Glomerular visceral epithelial cell (primary cell): ENCODE measurements at regions not wholly inside any gene's neighbourhood (a gene's known extent, or its start where the extent isn't known, plus 50 kb on each side); places are given as distances from the start of the nearest gene placed in this dataset.

ENCODE experiments used
- DNase-seq: peaks from one replicate; pipeline ENCODE4 v3.0.0-alpha.2; 2016; ENCODE audit errors: extremely low spot score

DNA sequence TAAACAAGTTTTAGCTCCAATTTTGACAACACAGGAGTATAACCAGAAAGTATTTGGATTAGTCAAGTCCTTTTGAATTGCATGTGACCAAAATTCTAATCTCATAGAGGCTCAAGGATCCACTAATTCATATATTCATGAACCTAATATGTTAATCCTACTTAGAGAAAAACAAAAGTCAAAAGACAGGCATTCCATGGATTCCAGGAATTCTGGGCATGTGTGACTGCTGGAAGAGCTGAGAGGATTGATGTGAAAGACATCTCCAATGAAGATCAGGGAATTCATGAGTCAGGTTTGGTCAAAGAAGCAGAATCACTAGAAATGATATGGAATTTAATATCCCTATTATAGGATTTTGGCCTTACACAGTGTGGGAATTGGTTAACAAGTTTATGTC is 1494.6 kb upstream of the DDX18 start:
- no peak for DNase-seq

- no peak for DNase-seq
Observed at GRCh38 chr2:116329280-116329679, 1485.2 kb upstream of the DDX18 start.

DNA sequence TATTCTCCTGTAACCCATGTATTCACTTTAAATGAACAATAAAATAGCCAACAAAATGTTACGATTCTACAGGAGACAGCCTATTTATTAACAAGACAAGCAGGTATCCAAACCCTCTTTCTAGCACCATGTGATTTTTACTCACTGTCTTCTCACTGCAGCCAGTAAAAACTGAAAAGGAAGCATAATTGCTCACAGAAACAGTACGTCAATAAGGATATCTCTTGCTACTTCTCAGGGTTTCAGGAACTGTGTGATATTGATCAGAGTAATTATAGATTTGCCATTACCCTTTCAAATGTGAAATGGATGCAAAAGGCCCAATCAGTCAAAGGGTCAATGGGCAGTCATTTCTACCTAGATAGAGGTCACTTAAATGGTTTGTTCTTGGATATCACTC is 1473.8 kb upstream of the DDX18 start:
- no peak for DNase-seq

DNA sequence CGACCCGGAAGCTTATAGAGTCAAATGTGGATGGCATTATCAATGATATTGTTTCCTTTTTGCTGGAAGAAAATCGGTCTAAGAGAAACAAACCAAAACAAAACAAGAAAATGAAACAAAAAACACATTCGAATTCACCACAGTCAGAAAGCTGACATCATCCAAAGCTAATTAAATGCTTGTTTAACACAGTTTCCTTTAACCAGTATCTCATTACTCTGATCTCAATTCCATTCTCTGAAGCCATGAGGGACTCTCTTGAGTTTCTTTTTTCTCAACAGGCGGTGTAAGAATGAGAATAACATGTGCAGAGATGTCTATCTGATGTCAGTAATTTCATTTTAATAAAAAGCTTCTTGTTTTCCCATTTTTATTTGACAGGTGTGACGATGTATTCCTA is 1448.3 kb upstream of the DDX18 start:
- no peak for DNase-seq

GRCh38 chr2:116378786-116379185 is 1435.7 kb upstream of the DDX18 start:
- no peak for DNase-seq

- DNase-seq: no peak
Observed at GRCh38 chr2:116411211-116411610, 1403.3 kb upstream of the DDX18 start.

DNA sequence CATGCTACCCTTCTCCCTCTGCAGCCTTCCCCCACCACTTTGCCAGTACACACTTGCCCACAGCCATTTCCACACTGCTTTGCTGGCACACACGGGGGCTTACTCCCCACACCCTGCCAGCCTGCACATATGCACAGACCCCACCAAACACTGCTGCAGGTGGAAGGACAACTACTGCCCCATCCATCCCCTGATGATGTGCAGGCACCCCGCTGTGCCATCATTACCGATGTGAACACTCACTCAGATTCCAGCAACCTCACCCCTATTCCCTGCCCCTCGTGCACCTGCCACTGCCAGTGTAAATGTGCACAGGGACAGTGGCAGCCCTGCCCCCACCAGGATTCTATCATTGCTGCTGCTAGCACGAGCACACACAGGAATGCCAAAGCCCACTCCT is 1400.8 kb upstream of the DDX18 start:
- no peak for DNase-seq

GRCh38 chr2:116416731-116417377 is 1397.6 kb upstream of the DDX18 start:
- DNase-seq: no peak

GRCh38 chr2:116435648-116436047 is 1378.8 kb upstream of the DDX18 start:
- DNase-seq: no peak

GRCh38 chr2:116440104-116440653 is 1374.3 kb upstream of the DDX18 start:
- DNase-seq: no peak

DNA sequence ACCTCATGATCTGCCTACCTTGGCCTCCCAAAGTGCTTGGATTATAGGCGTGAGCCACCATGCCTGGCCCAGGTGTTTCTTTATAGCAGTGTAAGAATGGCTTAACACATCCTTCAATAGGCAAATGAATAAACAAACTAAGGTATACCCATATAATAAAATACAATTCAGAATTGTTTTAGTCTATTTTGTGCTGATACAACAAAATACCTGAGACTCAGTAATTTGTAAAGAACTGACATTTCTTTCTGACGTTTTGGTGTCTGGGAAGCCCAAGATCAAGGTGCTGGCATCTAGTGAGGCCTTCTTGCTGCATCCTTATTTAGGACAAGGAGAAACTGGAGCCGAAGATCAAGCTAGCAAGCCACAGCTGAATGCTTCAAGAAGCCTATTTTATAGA is 1372.1 kb upstream of the DDX18 start:
- DNase-seq: no peak

GRCh38 chr2:116444256-116444872 is 1370.1 kb upstream of the DDX18 start:
- no peak for DNase-seq

- no peak for DNase-seq
Observed at GRCh38 chr2:116450990-116451389, 1363.5 kb upstream of the DDX18 start.

- DNase-seq: no peak
Observed at GRCh38 chr2:116452651-116453050, 1361.8 kb upstream of the DDX18 start.

GRCh38 chr2:116456429-116456828 is 1358.1 kb upstream of the DDX18 start:
- DNase-seq: no peak

GRCh38 chr2:116467243-116467642 is 1347.2 kb upstream of the DDX18 start:
- no peak for DNase-seq

DNA sequence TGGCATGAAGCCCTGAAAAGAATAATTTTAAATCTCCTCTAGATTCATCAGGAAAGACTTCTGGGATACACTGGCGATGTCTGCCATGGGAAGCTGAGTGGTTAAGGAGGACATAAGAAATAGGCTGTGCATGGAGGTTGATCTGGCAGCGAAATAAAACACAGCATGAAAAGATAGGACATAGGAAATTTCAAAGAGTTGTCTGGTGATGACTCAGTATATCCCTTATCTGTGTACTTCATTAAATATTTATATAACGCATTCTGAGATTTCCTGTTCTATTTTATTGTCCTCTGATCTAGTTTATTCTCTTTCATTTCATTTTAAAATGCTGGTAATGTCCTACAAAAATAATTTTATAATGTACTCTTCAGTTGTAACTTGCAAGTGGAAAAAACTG is 1337.3 kb upstream of the DDX18 start:
- no peak for DNase-seq

- peak; percentile 41 for DNase-seq
Observed at GRCh38 chr2:116487336-116487735, 1327.2 kb upstream of the DDX18 start.

GRCh38 chr2:116489292-116489691 is 1325.2 kb upstream of the DDX18 start:
- DNase-seq: no peak

DNA sequence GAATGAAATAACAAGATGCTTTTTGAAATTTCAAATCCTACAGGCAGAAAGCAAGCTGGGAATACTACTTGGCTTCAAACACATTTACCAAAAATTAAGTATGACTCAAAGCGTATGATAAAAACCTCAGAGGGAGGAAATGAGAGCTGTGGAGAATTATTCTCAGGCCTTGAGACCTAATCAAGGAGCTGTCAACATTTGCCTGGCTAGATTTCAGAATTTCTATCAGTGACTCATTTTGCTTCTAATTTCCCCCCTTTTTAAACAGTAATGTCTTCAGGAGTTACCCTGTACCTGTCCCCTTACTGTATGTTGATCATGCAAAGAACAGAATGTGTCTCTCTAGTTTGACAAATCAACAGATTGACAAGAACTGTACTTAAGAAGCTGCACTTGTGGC is 1324.5 kb upstream of the DDX18 start:
- DNase-seq: peak; percentile 23

GRCh38 chr2:116490511-116491145 is 1323.9 kb upstream of the DDX18 start:
- peak; percentile 48 for DNase-seq

DNA sequence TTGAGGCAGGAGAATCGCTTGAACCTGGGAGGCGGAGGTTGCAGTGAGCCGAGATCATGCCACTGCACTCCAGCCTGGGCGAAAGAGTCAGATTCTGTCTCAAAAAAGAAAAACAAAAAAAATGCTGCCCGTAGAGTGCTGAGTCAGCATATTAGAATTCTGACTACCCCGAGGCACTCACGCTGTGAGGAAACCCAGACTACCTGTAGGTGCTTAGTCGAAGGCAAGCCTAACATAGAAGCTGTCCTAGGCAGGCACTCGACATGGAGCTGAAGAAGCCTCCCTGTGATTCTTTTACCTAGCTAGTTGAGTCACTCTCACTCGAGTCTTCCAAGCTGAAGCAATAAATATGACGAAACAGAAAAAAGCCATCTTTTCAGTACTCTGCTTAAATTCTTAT is 1323.2 kb upstream of the DDX18 start:
- peak; percentile 35 for DNase-seq

- DNase-seq: no peak
Observed at GRCh38 chr2:116499389-116499788, 1315.1 kb upstream of the DDX18 start.
